Upper lobe of left lung (tissue), 6 donors: ENCODE measurements at regions not wholly inside any gene's neighbourhood (a gene's known extent, or its start where the extent isn't known, plus 50 kb on each side); places are given as distances from the start of the nearest gene placed in this dataset.

ENCODE experiments used
- ATAC-seq, 2 donors: fragments of 200-7000 bp; cut with Tn5 transposase; one replicate each; pipeline ENCODE4 v1.9.1; 2022; ENCODE audit warnings: mild to moderate bottlenecking in 2 of 2, moderate library complexity in 2 of 2; ENCODE audit not compliant: low FRiP score in 2 of 2
- DNase-seq, 2 donors: peaks; one replicate each; pipeline ENCODE4 v3.0.0-alpha.2; 2019 to 2020
- H3K27ac ChIP-seq, 4 donors: fragments of 200-600 bp; sonication (generic); one replicate each; pipeline ENCODE4 v1.5.1; 2016 to 2019
- H3K27me3 ChIP-seq, 4 donors: fragments of 200-600 bp; sonication (generic); one replicate each; pipeline ENCODE4 v1.5.1; 2017 to 2019
- H3K36me3 ChIP-seq, 4 donors: fragments of 200-600 bp; sonication (generic); one replicate each; pipeline ENCODE4 v1.5.1; 2016 to 2019
- H3K4me1 ChIP-seq, 4 donors: fragments of 200-600 bp; sonication (generic); one replicate each; pipeline ENCODE4 v1.5.1; 2018 to 2019
- H3K4me3 ChIP-seq, 4 donors: fragments of 200-600 bp; sonication (generic); one replicate each; pipeline ENCODE4 v1.5.1; 2017 to 2019; ENCODE audit warnings: mild to moderate bottlenecking in 2 of 4, moderate library complexity in 1 of 4
- H3K9me3 ChIP-seq, 4 donors: fragments of 200-600 bp; sonication (generic); one replicate each; pipeline ENCODE4 v1.5.1; 2018 to 2019
- CTCF ChIP-seq, 6 experiments: fragments of 450-650 bp in 4 of 6; fragments of 200-600 bp in 2 of 6; sonication (generic) in 2 of 6; IDR thresholded peaks; one replicate each; pipeline ENCODE4 v1.5.1; 2016 to 2019; ENCODE audit warnings: antibody characterized with exemption in 6 of 6
- EP300 ChIP-seq, 4 donors: sonication (generic); formaldehyde crosslinking; IDR thresholded peaks; one replicate each; pipeline ENCODE4 v1.5.1; 2017; ENCODE audit warnings: antibody characterized with exemption in 4 of 4, control low read depth in 2 of 4
- POLR2A ChIP-seq, 4 donors: fragments of 450-650 bp; IDR thresholded peaks; one replicate each; pipeline ENCODE4 v1.5.1; 2016 to 2017; ENCODE audit warnings: antibody characterized with exemption in 4 of 4, mild to moderate bottlenecking in 2 of 4
- POLR2AphosphoS5 ChIP-seq, 2 donors: sonication (generic); formaldehyde crosslinking; IDR thresholded peaks; one replicate each; pipeline ENCODE4 v1.5.1; 2017; ENCODE audit warnings: antibody characterized with exemption in 2 of 2
- WGBS, 2 donors: methylation state at CpG; one replicate each; pipeline ENCODE4 v1.1.5; 2017 to 2018; 5-methylcytosine and 5-hydroxymethylcytosine counted together
- donor health status: DM: no; HTN: no; CAD: no; lungs with moderate emphysema.
- donor health status: DM: no; HTN: yes; CAD: no; lungs with severe emphysema.

GRCh38 chr11:101686514-101686913, 102.7 kb upstream of the TRPC6 start:
- DNase-seq (no peak), ATAC-seq (no peak)
- Histone ChIP-seq H3K4me1 (no peaks in the 10 kb centered on the region), H3K9me3 (no peaks in the 10 kb centered on the region), H3K27me3 (no peaks in the 10 kb centered on the region), H3K27ac (no peak overlapping the region), H3K4me3 (no peak overlapping the region), H3K36me3 (no peaks in the 10 kb centered on the region)
- TF ChIP-seq EP300 (IDR thresholded peaks at IDR 0.05) (no peak), POLR2AphosphoS5 (IDR thresholded peaks at IDR 0.05) (no peak), CTCF (IDR thresholded peaks at IDR 0.05) (no peak), POLR2A (IDR thresholded peaks at IDR 0.05) (no peak)
- WGBS, 2 donors = 14 to 29% methylated on average over 2 of the region's 2 CpGs

DNA sequence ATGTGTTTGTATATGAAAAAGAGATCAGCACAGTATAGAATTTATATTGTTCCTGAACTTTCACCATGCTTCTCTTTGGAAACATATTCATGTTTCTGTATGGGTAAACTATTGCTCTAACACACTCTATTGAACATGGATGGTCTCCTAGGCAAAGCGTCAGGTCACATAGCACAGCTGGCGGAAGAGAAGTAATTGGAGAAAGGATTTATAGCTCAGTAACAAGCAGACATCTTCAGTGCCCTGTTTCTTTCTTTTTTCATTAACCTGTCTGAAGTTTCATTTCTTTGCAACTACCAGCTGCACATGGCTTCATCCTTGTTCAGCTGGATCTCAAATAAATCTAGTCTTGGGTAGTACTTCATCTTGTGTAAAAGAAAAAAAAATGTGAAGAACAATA, 84.4 kb upstream of the TRPC6 start:
- no peak overlapping the region for H3K4me3 ChIP-seq
- no peak overlapping the region for H3K27ac ChIP-seq
- H3K9me3 ChIP-seq = no peaks in the 10 kb centered on the region
- no peaks in the 10 kb centered on the region for H3K36me3 ChIP-seq
- WGBS, 2 donors = 58 to 79% methylated on average over 2 of the region's 2 CpGs
- TF ChIP-seq POLR2AphosphoS5 (IDR thresholded peaks at IDR 0.05) (no peak), CTCF (IDR thresholded peaks at IDR 0.05) (no peak), POLR2A (IDR thresholded peaks at IDR 0.05) (no peak), EP300 (IDR thresholded peaks at IDR 0.05) (no peak)
- H3K4me1 ChIP-seq = no peaks in the 10 kb centered on the region
- no peaks in the 10 kb centered on the region for H3K27me3 ChIP-seq
- ATAC-seq (no peak), DNase-seq (no peak)

GRCh38 chr11:101666916-101667315, 83.1 kb upstream of the TRPC6 start:
- H3K27ac ChIP-seq = no peak overlapping the region
- no peak overlapping the region for H3K4me3 ChIP-seq
- 65 to 70% methylated on average over 3 of the region's 3 CpGs for WGBS, 2 donors
- TF ChIP-seq POLR2A (IDR thresholded peaks at IDR 0.05) = no peak
- no peak for TF ChIP-seq CTCF (IDR thresholded peaks at IDR 0.05)
- TF ChIP-seq POLR2AphosphoS5 (IDR thresholded peaks at IDR 0.05) = no peak
- TF ChIP-seq EP300 (IDR thresholded peaks at IDR 0.05) = no peak
- ATAC-seq = no peak
- DNase-seq = no peak
- no peaks in the 10 kb centered on the region for H3K27me3 ChIP-seq
- H3K4me1 ChIP-seq = no peaks in the 10 kb centered on the region
- no peaks in the 10 kb centered on the region for H3K36me3 ChIP-seq
- H3K9me3 ChIP-seq = no peaks in the 10 kb centered on the region

- H3K27me3 ChIP-seq = no peaks in the 10 kb centered on the region
- no peak overlapping the region for H3K4me3 ChIP-seq
- H3K9me3 ChIP-seq = no peaks in the 10 kb centered on the region
- DNase-seq = no peak
- 0 to 95% methylated on average over 1 of the region's 1 CpG for WGBS, 2 donors
- no peak overlapping the region for H3K27ac ChIP-seq
- no peak for ATAC-seq
- H3K36me3 ChIP-seq = no peaks in the 10 kb centered on the region
- TF ChIP-seq POLR2A (IDR thresholded peaks at IDR 0.05) (no peak), CTCF (IDR thresholded peaks at IDR 0.05) (no peak), EP300 (IDR thresholded peaks at IDR 0.05) (no peak), POLR2AphosphoS5 (IDR thresholded peaks at IDR 0.05) (no peak)
- H3K4me1 ChIP-seq = no peaks in the 10 kb centered on the region
Observed at GRCh38 chr11:101661559-101661958, 77.8 kb upstream of the TRPC6 start.
